ENCODE measurements at regions not wholly inside any gene's neighbourhood (a gene's known extent, or its start where the extent isn't known, plus 50 kb on each side); places are given as distances from the start of the nearest gene placed in this dataset.

DNA sequence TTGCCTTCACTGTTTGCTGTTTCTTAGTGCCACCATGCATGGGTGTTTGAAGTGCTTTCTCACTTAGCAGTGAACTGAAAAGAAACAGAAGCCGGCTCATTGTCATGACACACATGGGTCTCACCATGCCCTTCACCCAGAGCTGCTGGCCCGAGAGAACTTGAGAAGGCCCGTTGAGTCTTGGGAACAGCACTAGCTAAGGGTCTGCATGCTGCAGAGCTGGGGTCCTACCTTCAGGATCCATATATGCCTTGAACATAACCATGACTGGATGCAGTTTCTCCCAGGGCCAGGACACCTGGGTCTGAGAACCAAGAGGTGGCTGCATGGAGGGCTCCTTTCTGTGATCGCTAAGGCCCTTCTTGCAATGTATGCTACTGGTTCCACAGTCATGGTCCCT lies 245.5 kb upstream of the HS6ST1 start:
- TF ChIP-seq EZH2phosphoT487 (conservative IDR thresholded peaks at IDR 0.05; ENCODE audit: low read length) = no peak
- no peak for TF ChIP-seq CTCF (IDR thresholded peaks at IDR 0.05; ENCODE audit: insufficient read depth, low read length, poor library complexity, severe bottlenecking)

GRCh38 chr2:128564551-128564950 lies 245.9 kb upstream of the HS6ST1 start:
- Histone ChIP-seq H3K36me3 (ENCODE audit: low read length) (no peaks in the 10 kb centered on the region), H4K20me1 (ENCODE audit: low read depth, low read length) (no peaks in the 10 kb centered on the region), H3K9me2 (replicated peaks; ENCODE audit: insufficient read depth, low read length) (no peaks in the 10 kb centered on the region), H2AFZ (ENCODE audit: low read depth, low read length, severe bottlenecking) (no peak overlapping the region), H3K27me3 (ENCODE audit: low read length) (no peaks in the 10 kb centered on the region; the same call in 1 of the 2 replicates), H3K27ac (ENCODE audit: low read depth, low read length) (no peak overlapping the region), H3K4me3 (ENCODE audit: insufficient read depth, low read length, poor library complexity, severe bottlenecking) (no peak overlapping the region), H3K9ac (ENCODE audit: low read length) (no peak overlapping the region), H3F3A (ENCODE audit: insufficient read depth) (no peaks in the 10 kb centered on the region), H3K4me2 (ENCODE audit: low read depth, low read length, poor library complexity, severe bottlenecking) (no peak overlapping the region), H3K79me2 (ENCODE audit: insufficient read depth, low read length) (no peaks in the 10 kb centered on the region), H3K9me3 (ENCODE audit: insufficient read depth, low read length) (no peaks in the 10 kb centered on the region)
- no peak for TF ChIP-seq EZH2phosphoT487 (conservative IDR thresholded peaks at IDR 0.05; ENCODE audit: low read length)
- TF ChIP-seq CTCF (IDR thresholded peaks at IDR 0.05; ENCODE audit: insufficient read depth, low read length, poor library complexity, severe bottlenecking) = no peak

More for the DNA sequence above, 245.5 kb upstream of the HS6ST1 start:
- Histone ChIP-seq H4K20me1 (ENCODE audit: low read depth, low read length) (no peaks in the 10 kb centered on the region), H3K9ac (ENCODE audit: low read length) (no peak overlapping the region), H3K9me2 (replicated peaks; ENCODE audit: insufficient read depth, low read length) (no peaks in the 10 kb centered on the region), H3K36me3 (ENCODE audit: low read length) (no peaks in the 10 kb centered on the region), H3K4me3 (ENCODE audit: insufficient read depth, low read length, poor library complexity, severe bottlenecking) (no peak overlapping the region), H3K79me2 (ENCODE audit: insufficient read depth, low read length) (no peaks in the 10 kb centered on the region), H3K27ac (ENCODE audit: low read depth, low read length) (no peak overlapping the region), H3F3A (ENCODE audit: insufficient read depth) (no peaks in the 10 kb centered on the region), H2AFZ (ENCODE audit: low read depth, low read length, severe bottlenecking) (no peak overlapping the region), H3K4me2 (ENCODE audit: low read depth, low read length, poor library complexity, severe bottlenecking) (no peak overlapping the region), H3K9me3 (ENCODE audit: insufficient read depth, low read length) (no peaks in the 10 kb centered on the region), H3K27me3 (ENCODE audit: low read length) (no peaks in the 10 kb centered on the region; the same call in 1 of the 2 replicates)

- Histone ChIP-seq H3K79me2 (ENCODE audit: insufficient read depth, low read length) (no peaks in the 10 kb centered on the region), H3K4me2 (ENCODE audit: low read depth, low read length, poor library complexity, severe bottlenecking) (no peak overlapping the region), H2AFZ (ENCODE audit: low read depth, low read length, severe bottlenecking) (no peak overlapping the region), H3K9me2 (replicated peaks; ENCODE audit: insufficient read depth, low read length) (no peaks in the 10 kb centered on the region), H4K20me1 (ENCODE audit: low read depth, low read length) (no peaks in the 10 kb centered on the region), H3K36me3 (ENCODE audit: low read length) (no peaks in the 10 kb centered on the region), H3F3A (ENCODE audit: insufficient read depth) (no peaks in the 10 kb centered on the region), H3K27ac (ENCODE audit: low read depth, low read length) (no peak overlapping the region), H3K9me3 (ENCODE audit: insufficient read depth, low read length) (no peaks in the 10 kb centered on the region), H3K27me3 (ENCODE audit: low read length) (no peaks in the 10 kb centered on the region), H3K4me3 (ENCODE audit: insufficient read depth, low read length, poor library complexity, severe bottlenecking) (no peak overlapping the region), H3K9ac (ENCODE audit: low read length) (no peak overlapping the region)
- TF ChIP-seq CTCF (IDR thresholded peaks at IDR 0.05; ENCODE audit: insufficient read depth, low read length, poor library complexity, severe bottlenecking) = no peak
- no peak for TF ChIP-seq EZH2phosphoT487 (conservative IDR thresholded peaks at IDR 0.05; ENCODE audit: low read length)
These were observed 246.8 kb upstream of the HS6ST1 start for GRCh38 chr2:128565441-128565840.
